Erythroblast (primary cell): ENCODE measurements at regions not wholly inside any gene's neighbourhood (a gene's known extent, or its start where the extent isn't known, plus 50 kb on each side); places are given as distances from the start of the nearest gene placed in this dataset.

Experiments used
- DNase-seq, 2 experiments: peaks; one replicate each; lab custom pipeline; 2025; lab: John Stamatoyannopoulos, UW
- GATA1 ChIP-seq: IDR thresholded peaks from 2 replicates; pipeline ENCODE4 v1.6.1; 2011; ENCODE audit warnings: low read depth, mild to moderate bottlenecking, control low read depth, low read length, moderate library complexity
- POLR2A ChIP-seq: IDR thresholded peaks from 2 replicates; pipeline ENCODE4 v1.6.1; 2011; ENCODE audit warnings: mild to moderate bottlenecking, low read length

DNA sequence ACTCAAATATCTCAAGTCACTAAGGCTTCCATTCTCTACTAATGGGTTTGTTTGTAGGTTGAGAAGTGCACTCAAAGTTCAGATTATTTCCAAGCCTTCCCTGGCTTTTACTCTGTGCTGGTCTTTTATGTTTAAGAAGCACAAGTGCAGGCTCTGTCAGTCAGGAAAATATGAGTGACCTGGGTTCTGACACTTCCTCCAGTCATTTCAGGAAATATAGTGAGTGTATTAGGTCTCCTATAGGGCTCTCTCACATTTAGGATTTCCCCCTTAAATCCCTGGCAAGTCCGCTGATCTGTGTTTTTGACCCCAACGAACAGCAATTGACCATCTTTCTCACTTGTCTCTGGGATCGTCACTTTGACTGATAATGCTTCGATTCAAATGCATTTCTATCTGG, 210.2 kb downstream of the ARPP21 start:
- no peak for DNase-seq
- no peak for TF ChIP-seq POLR2A
- no peak for TF ChIP-seq GATA1

DNA sequence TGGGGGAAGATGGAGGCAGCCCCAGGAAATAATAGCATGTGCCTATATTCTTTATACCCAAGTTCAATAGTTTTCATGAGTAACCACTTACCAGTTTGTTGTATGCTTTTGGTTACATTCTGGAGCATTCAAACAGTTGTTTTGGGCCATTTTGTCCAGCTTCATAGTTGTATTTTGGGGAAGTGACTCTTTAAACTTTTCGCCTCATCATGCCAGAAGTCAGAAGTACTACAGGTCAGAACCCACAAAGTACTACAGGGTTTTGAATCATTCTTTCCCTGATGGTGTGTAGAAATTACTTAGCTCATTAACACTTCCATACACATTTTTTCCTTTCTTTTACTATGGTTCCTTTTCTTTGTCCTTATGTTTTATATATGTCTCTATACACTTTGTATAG, 210.6 kb downstream of the ARPP21 start:
- TF ChIP-seq GATA1 (no peak), POLR2A (no peak)
- no peak for DNase-seq

DNA sequence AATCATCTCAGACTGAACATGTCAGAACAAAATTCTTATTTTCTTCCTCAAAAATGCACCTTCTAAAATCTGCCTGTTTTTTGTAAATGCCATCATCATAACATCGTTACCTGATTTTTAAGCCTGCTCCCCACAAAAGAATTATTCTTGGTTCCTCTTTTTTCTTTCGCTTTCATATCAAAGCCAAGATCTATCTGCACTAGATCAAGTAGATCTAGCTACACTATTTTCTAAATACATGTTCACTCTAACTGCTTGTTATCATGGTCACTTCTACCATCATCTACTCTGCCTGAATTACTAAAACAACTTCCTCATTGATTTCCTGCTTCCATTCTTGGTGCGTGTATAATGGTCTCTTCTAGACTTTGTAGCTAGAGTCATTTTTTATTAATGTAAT, 217.7 kb downstream of the ARPP21 start:
- TF ChIP-seq POLR2A: no peak
- TF ChIP-seq GATA1: no peak
- no peak for DNase-seq

DNA sequence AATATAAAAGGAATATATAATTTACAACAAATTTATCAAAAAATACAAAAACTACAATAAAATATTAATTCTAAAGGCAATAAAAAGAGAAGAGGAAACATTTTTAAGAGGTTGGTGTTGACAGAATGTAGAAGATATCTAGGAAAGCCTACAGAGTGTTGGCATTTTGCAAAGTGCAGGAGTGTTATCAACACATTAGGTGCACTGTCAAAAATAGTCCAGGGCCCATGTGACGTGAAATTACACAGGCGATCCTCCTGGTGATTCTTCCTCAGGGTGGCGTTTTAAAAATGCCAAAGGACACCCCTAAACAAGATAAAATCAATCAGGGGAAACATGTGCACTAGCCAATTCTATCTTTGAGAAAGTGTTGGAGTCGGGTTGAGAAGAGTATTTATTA, 222.7 kb downstream of the ARPP21 start:
- TF ChIP-seq POLR2A: no peak
- TF ChIP-seq GATA1: no peak
- no peak for DNase-seq

- no peak for DNase-seq
- TF ChIP-seq GATA1 (no peak), POLR2A (no peak)
Measured at GRCh38 chr3:35864871-35865270, 225.5 kb downstream of the ARPP21 start.

GRCh38 chr3:35867791-35868190, 228.5 kb downstream of the ARPP21 start:
- TF ChIP-seq GATA1 (no peak), POLR2A (no peak)
- DNase-seq: no peak

- no peak for DNase-seq
- TF ChIP-seq GATA1 (no peak), POLR2A (no peak)
Measured at GRCh38 chr3:35871009-35871408, 231.7 kb downstream of the ARPP21 start.

- DNase-seq: no peak
- TF ChIP-seq POLR2A (no peak), GATA1 (no peak)
Measured at GRCh38 chr3:35883929-35884328, 244.6 kb downstream of the ARPP21 start.

DNA sequence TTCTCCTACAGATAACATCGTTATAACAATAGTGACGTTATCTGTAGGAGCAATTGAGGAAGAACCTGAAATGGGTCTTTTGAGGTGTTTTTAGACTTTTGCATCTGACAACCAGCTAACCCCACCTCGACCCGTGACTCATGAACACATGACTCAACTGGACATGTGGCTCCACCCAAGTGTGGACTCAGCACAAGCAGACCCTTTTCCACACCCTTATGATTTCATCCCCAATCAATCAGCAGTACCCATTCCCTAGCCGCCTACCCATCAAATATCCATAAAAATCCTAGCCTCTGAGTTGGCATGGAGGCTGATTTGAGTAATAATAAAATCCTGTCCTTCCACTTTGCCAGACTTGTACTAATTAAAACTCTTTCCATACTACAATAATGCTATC, 255.4 kb downstream of the ARPP21 start:
- peak in 1 of 2 experiments; percentile 14 for DNase-seq
- no peak for TF ChIP-seq POLR2A
- TF ChIP-seq GATA1: no peak

- TF ChIP-seq GATA1 (no peak), POLR2A (no peak)
- no peak for DNase-seq
Measured at GRCh38 chr3:35899245-35899644, 259.9 kb downstream of the ARPP21 start.

DNA sequence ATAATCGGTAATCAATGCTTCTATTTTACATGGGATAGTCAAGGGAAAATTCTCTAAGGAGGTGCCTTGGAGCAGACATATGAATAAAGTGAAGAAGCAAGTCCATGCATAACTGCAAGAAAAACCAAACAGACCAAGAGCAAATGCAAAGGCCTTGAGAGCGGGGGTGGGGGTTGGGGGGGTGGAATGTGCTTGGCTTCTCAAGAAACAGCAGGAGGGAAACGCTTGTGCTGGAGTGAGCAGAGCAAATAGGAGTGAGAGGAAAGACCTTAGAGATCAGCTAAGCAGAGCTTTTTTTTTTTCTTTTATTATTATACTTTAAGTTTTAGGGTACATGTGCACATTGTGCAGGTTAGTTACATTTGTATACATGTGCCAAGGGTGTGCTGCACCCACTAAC, 260.8 kb downstream of the ARPP21 start:
- DNase-seq: no peak
- TF ChIP-seq GATA1 (no peak), POLR2A (no peak)

GRCh38 chr3:35908366-35909232, 269.3 kb downstream of the ARPP21 start:
- TF ChIP-seq POLR2A: no peak
- TF ChIP-seq GATA1: no peak
- peak; percentile 51 to 76 for DNase-seq

DNA sequence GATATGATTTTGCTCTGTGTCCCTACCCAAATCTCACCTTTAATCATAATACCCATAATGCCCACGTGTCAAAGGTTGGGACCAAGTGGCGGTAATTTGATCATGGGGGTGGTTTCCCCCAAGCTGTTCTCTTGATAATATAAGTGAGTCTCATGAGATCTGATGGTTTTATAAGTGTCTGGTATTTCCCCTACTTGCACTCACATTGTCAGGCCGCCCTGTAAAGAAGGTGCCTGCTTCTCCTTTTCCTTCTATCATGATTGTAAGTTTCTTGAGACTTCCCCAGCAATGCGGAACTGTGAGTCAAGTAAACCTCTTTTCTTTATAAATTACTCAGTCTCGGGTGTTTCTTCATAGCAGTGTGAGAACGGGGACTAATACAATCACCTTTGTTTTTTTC, 279.8 kb downstream of the ARPP21 start:
- TF ChIP-seq POLR2A: no peak
- no peak for DNase-seq

DNA sequence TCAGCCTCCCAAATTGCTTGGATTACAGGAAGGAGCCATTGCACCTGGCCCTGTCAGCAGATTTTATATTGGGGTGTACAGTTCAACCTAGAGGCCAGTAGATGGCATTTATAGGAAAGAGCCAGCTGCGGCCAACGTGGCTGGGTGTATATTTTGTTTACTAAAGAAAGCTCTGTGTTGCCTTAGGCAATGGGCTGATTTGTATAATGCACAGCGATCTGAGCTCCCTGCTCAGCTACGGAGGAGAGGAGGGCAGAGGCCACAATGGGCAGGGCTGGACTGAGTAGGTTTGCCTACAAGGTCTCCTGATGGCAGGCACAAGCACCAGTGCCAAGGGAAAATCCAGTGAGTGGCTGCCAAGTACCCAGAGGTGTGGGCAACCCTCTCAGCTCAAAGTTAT, 282.4 kb downstream of the ARPP21 start:
- DNase-seq: no peak
- no peak for TF ChIP-seq POLR2A
- no peak for TF ChIP-seq GATA1

GRCh38 chr3:35924070-35924469, 284.7 kb downstream of the ARPP21 start:
- peak in 1 of 2 experiments; percentile 12 for DNase-seq
